IMR-90 (cell line): ENCODE measurements at regions not wholly inside any gene's neighbourhood (a gene's known extent, or its start where the extent isn't known, plus 50 kb on each side); places are given as distances from the start of the nearest gene placed in this dataset.

Experiments used
- ATAC-seq: fragments of 200-7000 bp; cut with Tn5 transposase; 2 replicates; pipeline ENCODE4 v1.9.1; 2020; ENCODE audit warnings: low read depth, mild to moderate bottlenecking, moderate library complexity
- BruUV-seq: library from RNA; stranded (reverse); fragments of 400-500 nt; replicated peaks from 2 replicates; lab custom pipeline; 2021; lab: Mats Ljungman, UMichigan
- CTCF ChIA-PET: fragments of 300-600 bp; formaldehyde crosslinking; extraction: SDS; loops from one replicate; lab custom pipeline; 2021; ENCODE audit warnings: antibody characterized with exemption; lab: Yijun Ruan, JAX
- POLR2A ChIA-PET: fragments of 300-600 bp; sonication (Branson Sonifier 250); formaldehyde crosslinking; loops from one replicate; lab custom pipeline; 2022; ENCODE audit warnings: antibody characterized with exemption; ENCODE audit not compliant: unreplicated experiment; lab: Charles Lee
- DNase-seq: peaks from one replicate; pipeline ENCODE4 v3.0.0; 2013
- H2AFZ ChIP-seq: replicated peaks from 2 replicates; pipeline ENCODE3; 2013; ENCODE audit warnings: low read length, mild to moderate bottlenecking; ENCODE audit not compliant: poor library complexity
- H2AK5ac ChIP-seq: 2 replicates; pipeline ENCODE4 v1.6.1; 2013; ENCODE audit warnings: low read depth, low read length, inconsistent platforms
- H2AK9ac ChIP-seq: replicated peaks from 2 replicates; pipeline ENCODE3; 2013; ENCODE audit warnings: mild to moderate bottlenecking, low read depth, low read length, moderate library complexity; ENCODE audit not compliant: poor library complexity
- H2BK120ac ChIP-seq: 2 replicates; pipeline ENCODE4 v1.6.1; 2013; ENCODE audit warnings: low read depth, low read length, inconsistent platforms
- H2BK15ac ChIP-seq: 3 replicates; pipeline ENCODE4 v1.6.1; 2013; ENCODE audit warnings: low read depth, low read length, inconsistent platforms
- H2BK20ac ChIP-seq: 2 replicates; pipeline ENCODE4 v1.6.1; 2013; ENCODE audit warnings: low read depth, mild to moderate bottlenecking, inconsistent platforms, low read length, moderate library complexity
- H2BK5ac ChIP-seq: 2 replicates; pipeline ENCODE4 v1.6.1; 2013; ENCODE audit warnings: mild to moderate bottlenecking, low read depth, low read length, inconsistent platforms; ENCODE audit not compliant: poor library complexity, severe bottlenecking
- H3K14ac ChIP-seq: replicated peaks from 2 replicates; pipeline ENCODE4 v1.6.1; 2013; ENCODE audit warnings: low read depth, low read length, inconsistent platforms
- H3K18ac ChIP-seq: 2 replicates; pipeline ENCODE4 v1.6.1; 2013; ENCODE audit warnings: low read depth, low read length, control low read depth
- H3K23ac ChIP-seq: 2 replicates; pipeline ENCODE4 v1.6.1; 2013; ENCODE audit warnings: low read depth, low read length, inconsistent platforms
- H3K27ac ChIP-seq: 2 replicates; pipeline ENCODE4 v1.5.1; 2013; ENCODE audit warnings: mild to moderate bottlenecking, control low read depth, low read length; ENCODE audit not compliant: insufficient read depth
- H3K27me3 ChIP-seq: 2 replicates; pipeline ENCODE4 v1.6.1; 2013; ENCODE audit warnings: low read length; ENCODE audit not compliant: control insufficient read depth, insufficient read depth
- H3K36me3 ChIP-seq: 2 replicates; pipeline ENCODE4 v1.6.1; 2013; ENCODE audit warnings: low read length, mixed read lengths; ENCODE audit not compliant: control insufficient read depth, insufficient read depth
- H3K4ac ChIP-seq: 2 replicates; pipeline ENCODE4 v1.6.1; 2013; ENCODE audit warnings: low read depth, low read length, inconsistent platforms
- H3K4me1 ChIP-seq: 2 replicates; pipeline ENCODE4 v1.6.1; 2013; ENCODE audit warnings: low read length, mixed read lengths; ENCODE audit not compliant: control insufficient read depth, insufficient read depth
- H3K4me2 ChIP-seq: 2 replicates; pipeline ENCODE4 v1.6.1; 2013; ENCODE audit warnings: low read depth, mild to moderate bottlenecking, control low read depth, low read length, moderate library complexity
- H3K4me3 ChIP-seq: 2 replicates; pipeline ENCODE4 v1.5.1; 2013; ENCODE audit warnings: low read depth, mild to moderate bottlenecking, control low read depth, low read length, moderate library complexity; ENCODE audit not compliant: insufficient read depth
- H3K56ac ChIP-seq: 2 replicates; pipeline ENCODE4 v1.6.1; 2013; ENCODE audit warnings: low read length, inconsistent platforms; ENCODE audit not compliant: insufficient read depth; ENCODE audit errors: extremely low read depth
- H3K79me1 ChIP-seq, 2 experiments: 2 replicates each; pipeline ENCODE4 v1.6.1; 2013; ENCODE audit warnings: low read length in 2 of 2, inconsistent platforms in 1 of 2, low read depth in 1 of 2
- H3K9ac ChIP-seq: 2 replicates; pipeline ENCODE4 v1.6.1; 2013; ENCODE audit warnings: low read depth, low read length, control low read depth
- H3K9me1 ChIP-seq: 2 replicates; pipeline ENCODE4 v1.6.1; 2013; ENCODE audit warnings: low read length, inconsistent platforms; ENCODE audit not compliant: insufficient read depth
- H3K9me3 ChIP-seq: 2 replicates; pipeline ENCODE4 v1.6.1; 2013; ENCODE audit warnings: low read length; ENCODE audit not compliant: control insufficient read depth, insufficient read depth
- H4K20me1 ChIP-seq: 2 replicates; pipeline ENCODE4 v1.6.1; 2013; ENCODE audit warnings: low read length, inconsistent platforms; ENCODE audit not compliant: insufficient read depth
- H4K5ac ChIP-seq: 2 replicates; pipeline ENCODE4 v1.6.1; 2013; ENCODE audit warnings: mild to moderate bottlenecking, low read depth, low read length, control low read depth
- H4K8ac ChIP-seq, 2 experiments: 2 replicates each; pipeline ENCODE4 v1.6.1; 2013; ENCODE audit warnings: low read depth in 2 of 2, low read length in 2 of 2, control low read depth in 1 of 2, inconsistent platforms in 1 of 2
- H4K91ac ChIP-seq: 2 replicates; pipeline ENCODE4 v1.6.1; 2013; ENCODE audit warnings: low read depth, low read length, inconsistent platforms; ENCODE audit not compliant: insufficient read depth
- BHLHE40 ChIP-seq: fragments of 150-350 bp; IDR thresholded peaks from 2 replicates; pipeline ENCODE4 v1.6.1; 2016; ENCODE audit warnings: mild to moderate bottlenecking, low read depth, low read length
- CEBPB ChIP-seq: IDR thresholded peaks from 2 replicates; pipeline ENCODE4 v1.6.1; 2012; ENCODE audit warnings: low read depth, low read length, improper control_type of control experiment
- CHD1 ChIP-seq: IDR thresholded peaks from 2 replicates; pipeline ENCODE4 v1.6.1; 2012; ENCODE audit warnings: low read depth, low read length, improper control_type of control experiment
- FOS ChIP-seq: fragments of 150-350 bp; IDR thresholded peaks from 2 replicates; pipeline ENCODE4 v1.6.1; 2016; ENCODE audit warnings: low read depth, low read length
- MAFK ChIP-seq: IDR thresholded peaks from 2 replicates; pipeline ENCODE4 v1.6.1; 2012; ENCODE audit warnings: low read depth, low read length, improper control_type of control experiment
- MAZ ChIP-seq: IDR thresholded peaks from 2 replicates; pipeline ENCODE4 v1.6.1; 2012; ENCODE audit warnings: low read depth, mild to moderate bottlenecking, low read length, improper control_type of control experiment, moderate library complexity, borderline replicate concordance
- MXI1 ChIP-seq: IDR thresholded peaks from 2 replicates; pipeline ENCODE4 v1.6.1; 2012; ENCODE audit warnings: low read depth, mild to moderate bottlenecking, low read length, moderate library complexity, borderline replicate concordance
- NFE2L2 ChIP-seq: fragments of 150-350 bp; IDR thresholded peaks from 2 replicates; pipeline ENCODE4 v1.6.1; 2016; ENCODE audit warnings: low read depth, mild to moderate bottlenecking, low read length
- POLR2A ChIP-seq: IDR thresholded peaks from 2 replicates; pipeline ENCODE4 v1.6.1; 2012; ENCODE audit warnings: mild to moderate bottlenecking, low read depth, low read length
- RAD21 ChIP-seq: IDR thresholded peaks from 2 replicates; pipeline ENCODE4 v1.6.1; 2012; ENCODE audit warnings: low read length, improper control_type of control experiment
- RCOR1 ChIP-seq: IDR thresholded peaks from 2 replicates; pipeline ENCODE4 v1.6.1; 2012; ENCODE audit warnings: mild to moderate bottlenecking, low read length, improper control_type of control experiment; ENCODE audit not compliant: insufficient replicate concordance
- RFX5 ChIP-seq: IDR thresholded peaks from 2 replicates; pipeline ENCODE4 v1.8.0; 2012; ENCODE audit warnings: low read depth, mild to moderate bottlenecking, low read length, moderate library complexity
- SMC3 ChIP-seq: fragments of 150-350 bp; IDR thresholded peaks from 2 replicates; pipeline ENCODE4 v1.6.1; 2016; ENCODE audit warnings: low read depth, mild to moderate bottlenecking, antibody characterized with exemption, low read length, moderate library complexity
- WGBS, 2 experiments: methylation state at CpG; one replicate each; pipeline versions ENCODE4 v1.1.5 to v1.1.7; 2013; ENCODE audit warnings: missing lambda C conversion rate in 2 of 2; ENCODE audit not compliant: insufficient read length in 1 of 2; ENCODE audit errors: extremely low coverage in 2 of 2; 5-methylcytosine and 5-hydroxymethylcytosine counted together
- dilution Hi-C: fragments of 300-500 bp; cut with HindIII; formaldehyde crosslinking; loops from one replicate; pipeline ENCODE4 v1.14.3; 2018; ENCODE audit warnings: low sequenced_read_pairs; ENCODE audit not compliant: unreplicated experiment
- in situ Hi-C: fragments of 300-500 bp; cut with MboI; formaldehyde crosslinking; loops from 3 replicates; pipeline ENCODE4 v1.14.3; 2019; ENCODE audit warnings: low sequenced_read_pairs, inconsistent platforms, mixed read lengths
- intact Hi-C: fragments of 100-400 bp; cut with micrococcal nuclease; formaldehyde crosslinking; loops from 2 replicates; pipeline ENCODE4 v1.10.0; 2022
- TF ChIP-seq, protein P1 (sequence below): fragments of 150-350 bp; IDR thresholded peaks from 2 replicates; pipeline ENCODE4 v1.6.1; 2016; ENCODE audit warnings: low read depth, mild to moderate bottlenecking, low read length, moderate library complexity, borderline replicate concordance
- TF ChIP-seq, protein P2 (sequence below): fragments of 150-350 bp; IDR thresholded peaks from 2 replicates; pipeline ENCODE4 v1.6.1; 2017; ENCODE audit warnings: mild to moderate bottlenecking, antibody characterized with exemption, low read length, low read depth
- TF ChIP-seq, protein P3 (sequence below): conservative IDR thresholded peaks from 2 replicates; pipeline ENCODE4 v1.5.1; 2012; ENCODE audit warnings: mild to moderate bottlenecking, low read depth, low read length, improper control_type of control experiment

DNA sequence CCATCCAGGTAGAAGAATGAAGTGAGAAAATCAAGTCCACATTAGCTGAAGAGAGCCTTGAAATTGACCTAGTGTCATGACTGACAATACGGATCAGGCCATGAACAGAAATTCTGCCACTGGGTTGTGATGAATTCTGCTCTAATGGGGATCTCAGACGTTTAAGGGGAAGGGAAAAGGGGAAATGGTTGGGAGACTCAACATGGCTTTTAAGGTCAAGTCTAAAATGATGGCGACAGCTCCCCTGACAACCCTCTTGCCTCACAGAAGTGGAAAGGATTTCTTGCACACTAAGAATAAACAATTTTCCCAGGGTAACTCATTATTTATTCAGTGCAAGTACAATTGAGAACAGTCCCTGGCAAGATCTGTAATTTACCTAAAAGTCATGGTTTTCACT, 302.5 kb upstream of the ACVR2A start:
- no CpG with 5 or more reads among the region's 3 CpGs for WGBS, 2 experiments
- in situ Hi-C loops, result no loop called here
- Histone ChIP-seq H3K4me3 (no peak overlapping the region), H4K91ac (no peak overlapping the region), H3K36me3 (no peaks in the 10 kb centered on the region), H3K79me1 (no peaks in the 10 kb centered on the region), H4K8ac (no peak overlapping the region), H3K18ac (no peak overlapping the region), H3K56ac (no peak overlapping the region), H2BK120ac (no peak overlapping the region), H2BK5ac (no peak overlapping the region), H2BK20ac (no peak overlapping the region), H3K9me1 (no peaks in the 10 kb centered on the region), H2AFZ (no peak overlapping the region), H4K20me1 (no peaks in the 10 kb centered on the region), H3K9me3 (peaks cover 2% of the 10 kb centered on the region; the same call in 1 of the 2 replicates), H2AK5ac (no peak overlapping the region), H3K27ac (no peak overlapping the region), H3K23ac (no peak overlapping the region), H3K9ac (no peak overlapping the region), H3K14ac (no peak overlapping the region), H3K4ac (no peak overlapping the region), H3K4me1 (no peaks in the 10 kb centered on the region; the same call in 1 of the 2 replicates), H4K5ac (no peak overlapping the region), H2BK15ac (no peak overlapping the region), H3K4me2 (no peak overlapping the region), H2AK9ac (no peak overlapping the region), H3K27me3 (no peaks in the 10 kb centered on the region)
- no peak for ATAC-seq
- DNase-seq, result no peak
- ChIA-PET POLR2A (no interaction called here), CTCF (no interaction called here)
- TF ChIP-seq RAD21, result no peak
- TF ChIP-seq, protein P1, sequence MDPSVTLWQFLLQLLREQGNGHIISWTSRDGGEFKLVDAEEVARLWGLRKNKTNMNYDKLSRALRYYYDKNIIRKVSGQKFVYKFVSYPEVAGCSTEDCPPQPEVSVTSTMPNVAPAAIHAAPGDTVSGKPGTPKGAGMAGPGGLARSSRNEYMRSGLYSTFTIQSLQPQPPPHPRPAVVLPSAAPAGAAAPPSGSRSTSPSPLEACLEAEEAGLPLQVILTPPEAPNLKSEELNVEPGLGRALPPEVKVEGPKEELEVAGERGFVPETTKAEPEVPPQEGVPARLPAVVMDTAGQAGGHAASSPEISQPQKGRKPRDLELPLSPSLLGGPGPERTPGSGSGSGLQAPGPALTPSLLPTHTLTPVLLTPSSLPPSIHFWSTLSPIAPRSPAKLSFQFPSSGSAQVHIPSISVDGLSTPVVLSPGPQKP, result no peak
- TF ChIP-seq RCOR1, result no peak
- no peak for TF ChIP-seq NFE2L2
- TF ChIP-seq CHD1, result no peak
- no peak for TF ChIP-seq MAZ
- no peak for TF ChIP-seq RFX5
- TF ChIP-seq, protein P2, sequence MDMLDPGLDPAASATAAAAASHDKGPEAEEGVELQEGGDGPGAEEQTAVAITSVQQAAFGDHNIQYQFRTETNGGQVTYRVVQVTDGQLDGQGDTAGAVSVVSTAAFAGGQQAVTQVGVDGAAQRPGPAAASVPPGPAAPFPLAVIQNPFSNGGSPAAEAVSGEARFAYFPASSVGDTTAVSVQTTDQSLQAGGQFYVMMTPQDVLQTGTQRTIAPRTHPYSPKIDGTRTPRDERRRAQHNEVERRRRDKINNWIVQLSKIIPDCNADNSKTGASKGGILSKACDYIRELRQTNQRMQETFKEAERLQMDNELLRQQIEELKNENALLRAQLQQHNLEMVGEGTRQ, result no peak
- no peak for TF ChIP-seq POLR2A
- TF ChIP-seq MXI1, result no peak
- no peak for TF ChIP-seq FOS
- TF ChIP-seq CEBPB, result no peak
- no peak for TF ChIP-seq MAFK
- no peak for TF ChIP-seq SMC3
- no peak for TF ChIP-seq BHLHE40
- TF ChIP-seq, protein P3, sequence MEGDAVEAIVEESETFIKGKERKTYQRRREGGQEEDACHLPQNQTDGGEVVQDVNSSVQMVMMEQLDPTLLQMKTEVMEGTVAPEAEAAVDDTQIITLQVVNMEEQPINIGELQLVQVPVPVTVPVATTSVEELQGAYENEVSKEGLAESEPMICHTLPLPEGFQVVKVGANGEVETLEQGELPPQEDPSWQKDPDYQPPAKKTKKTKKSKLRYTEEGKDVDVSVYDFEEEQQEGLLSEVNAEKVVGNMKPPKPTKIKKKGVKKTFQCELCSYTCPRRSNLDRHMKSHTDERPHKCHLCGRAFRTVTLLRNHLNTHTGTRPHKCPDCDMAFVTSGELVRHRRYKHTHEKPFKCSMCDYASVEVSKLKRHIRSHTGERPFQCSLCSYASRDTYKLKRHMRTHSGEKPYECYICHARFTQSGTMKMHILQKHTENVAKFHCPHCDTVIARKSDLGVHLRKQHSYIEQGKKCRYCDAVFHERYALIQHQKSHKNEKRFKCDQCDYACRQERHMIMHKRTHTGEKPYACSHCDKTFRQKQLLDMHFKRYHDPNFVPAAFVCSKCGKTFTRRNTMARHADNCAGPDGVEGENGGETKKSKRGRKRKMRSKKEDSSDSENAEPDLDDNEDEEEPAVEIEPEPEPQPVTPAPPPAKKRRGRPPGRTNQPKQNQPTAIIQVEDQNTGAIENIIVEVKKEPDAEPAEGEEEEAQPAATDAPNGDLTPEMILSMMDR, result no peak
- no TSS peak for BruUV-seq
- dilution Hi-C loops, result no loop called here
- intact Hi-C loops, result no loop called here
